ENCODE measurements at regions not wholly inside any gene's neighbourhood (a gene's known extent, or its start where the extent isn't known, plus 50 kb on each side); places are given as distances from the start of the nearest gene placed in this dataset.

DNA sequence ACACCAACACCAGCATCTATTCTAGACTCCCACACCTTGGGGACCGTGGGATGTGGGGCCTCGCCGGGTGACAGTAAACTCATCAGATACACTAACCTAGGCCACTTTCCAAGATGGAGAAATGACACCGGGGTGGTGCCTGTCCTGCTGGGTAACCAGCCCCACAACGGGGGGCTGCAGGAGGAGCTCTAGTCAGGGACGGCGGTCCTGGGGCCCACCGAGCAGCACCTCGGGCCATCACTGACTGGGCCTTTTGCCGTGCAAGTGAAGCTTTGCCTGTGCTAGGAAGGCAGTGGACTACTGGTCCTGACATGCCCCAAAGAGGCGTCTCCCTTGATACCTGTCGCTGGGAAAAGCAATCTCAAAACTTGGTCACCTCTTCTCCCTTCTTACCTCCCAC, 260.3 kb upstream of the IRX1 start:
- Histone ChIP-seq H3K79me2 (ENCODE audit: insufficient read depth, low read length) (no peaks in the 10 kb centered on the region), H3K9ac (ENCODE audit: low read depth, low read length) (no peak overlapping the region), H3K4me3 (ENCODE audit: low read depth in 1 of 2, low read length in 2 of 2) (no peak overlapping the region), H3K4me1 (ENCODE audit: insufficient read depth, low read length) (no peaks in the 10 kb centered on the region), H3K9me3 (ENCODE audit: insufficient read depth, low read length, severe bottlenecking) (no peaks in the 10 kb centered on the region), H3K27me3 (ENCODE audit: insufficient read depth, low read length, poor library complexity) (no peaks in the 10 kb centered on the region), H4K20me1 (ENCODE audit: insufficient read depth, low read length) (no peaks in the 10 kb centered on the region), H3K36me3 (ENCODE audit: insufficient read depth, low read length) (no peaks in the 10 kb centered on the region), H2AFZ (ENCODE audit: low read depth, low read length) (no peak overlapping the region), H3K4me2 (ENCODE audit: insufficient read depth, low read length) (no peak overlapping the region), H3K27ac (ENCODE audit: low read length) (no peak overlapping the region)
- ATAC-seq (ENCODE audit: insufficient read depth, low read depth) (no peak), DNase-seq (no peak)
- no peak for TF ChIP-seq EZH2 (IDR thresholded peaks at IDR 0.05; ENCODE audit: borderline replicate concordance, low read depth, low read length, severe bottlenecking)
- TF ChIP-seq, protein P1, sequence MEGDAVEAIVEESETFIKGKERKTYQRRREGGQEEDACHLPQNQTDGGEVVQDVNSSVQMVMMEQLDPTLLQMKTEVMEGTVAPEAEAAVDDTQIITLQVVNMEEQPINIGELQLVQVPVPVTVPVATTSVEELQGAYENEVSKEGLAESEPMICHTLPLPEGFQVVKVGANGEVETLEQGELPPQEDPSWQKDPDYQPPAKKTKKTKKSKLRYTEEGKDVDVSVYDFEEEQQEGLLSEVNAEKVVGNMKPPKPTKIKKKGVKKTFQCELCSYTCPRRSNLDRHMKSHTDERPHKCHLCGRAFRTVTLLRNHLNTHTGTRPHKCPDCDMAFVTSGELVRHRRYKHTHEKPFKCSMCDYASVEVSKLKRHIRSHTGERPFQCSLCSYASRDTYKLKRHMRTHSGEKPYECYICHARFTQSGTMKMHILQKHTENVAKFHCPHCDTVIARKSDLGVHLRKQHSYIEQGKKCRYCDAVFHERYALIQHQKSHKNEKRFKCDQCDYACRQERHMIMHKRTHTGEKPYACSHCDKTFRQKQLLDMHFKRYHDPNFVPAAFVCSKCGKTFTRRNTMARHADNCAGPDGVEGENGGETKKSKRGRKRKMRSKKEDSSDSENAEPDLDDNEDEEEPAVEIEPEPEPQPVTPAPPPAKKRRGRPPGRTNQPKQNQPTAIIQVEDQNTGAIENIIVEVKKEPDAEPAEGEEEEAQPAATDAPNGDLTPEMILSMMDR (IDR thresholded peaks at IDR 0.05; ENCODE audit: borderline replicate concordance, extremely low read depth, low read length, poor library complexity, severe bottlenecking) = no peak

DNA sequence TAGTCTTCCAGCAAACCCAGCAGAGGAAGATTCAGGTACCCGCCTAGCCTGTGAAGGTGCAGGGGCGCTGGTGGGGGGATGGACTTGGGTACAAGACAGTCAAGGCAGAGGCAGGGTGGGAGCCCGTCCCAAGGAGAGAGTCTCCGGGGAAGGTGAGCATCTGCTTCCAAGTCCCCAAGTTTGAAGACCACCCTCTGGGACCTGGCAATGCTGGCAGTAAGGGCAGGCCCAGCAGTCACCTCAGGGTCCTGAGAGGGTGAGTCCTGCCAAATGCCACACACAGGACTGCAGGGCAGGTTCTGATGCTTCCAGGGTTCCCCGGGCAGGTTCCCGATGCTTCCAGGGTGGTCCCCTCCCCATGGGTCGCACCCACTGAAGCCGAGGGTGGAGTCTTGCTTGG, 261.8 kb upstream of the IRX1 start:
- no peaks in the 10 kb centered on the region for H3K36me3 ChIP-seq (ENCODE audit: insufficient read depth, low read length)
- H3K4me2 ChIP-seq (ENCODE audit: insufficient read depth, low read length) = no peak overlapping the region
- H4K20me1 ChIP-seq (ENCODE audit: insufficient read depth, low read length) = no peaks in the 10 kb centered on the region
- ATAC-seq (ENCODE audit: insufficient read depth, low read depth) = no peak
- no peak overlapping the region for H3K27ac ChIP-seq (ENCODE audit: low read length)
- TF ChIP-seq EZH2 (IDR thresholded peaks at IDR 0.05; ENCODE audit: borderline replicate concordance, low read depth, low read length, severe bottlenecking) = no peak
- TF ChIP-seq, protein P1 (IDR thresholded peaks at IDR 0.05; ENCODE audit: borderline replicate concordance, extremely low read depth, low read length, poor library complexity, severe bottlenecking) = no peak
- H3K27me3 ChIP-seq (ENCODE audit: insufficient read depth, low read length, poor library complexity) = no peaks in the 10 kb centered on the region
- H3K79me2 ChIP-seq (ENCODE audit: insufficient read depth, low read length) = no peaks in the 10 kb centered on the region
- H3K9me3 ChIP-seq (ENCODE audit: insufficient read depth, low read length, severe bottlenecking) = no peaks in the 10 kb centered on the region
- no peak overlapping the region for H3K9ac ChIP-seq (ENCODE audit: low read depth, low read length)
- H2AFZ ChIP-seq (ENCODE audit: low read depth, low read length) = no peak overlapping the region
- no peaks in the 10 kb centered on the region for H3K4me1 ChIP-seq (ENCODE audit: insufficient read depth, low read length)
- DNase-seq = no peak
- no peak overlapping the region for H3K4me3 ChIP-seq (ENCODE audit: low read depth in 1 of 2, low read length in 2 of 2)

DNA sequence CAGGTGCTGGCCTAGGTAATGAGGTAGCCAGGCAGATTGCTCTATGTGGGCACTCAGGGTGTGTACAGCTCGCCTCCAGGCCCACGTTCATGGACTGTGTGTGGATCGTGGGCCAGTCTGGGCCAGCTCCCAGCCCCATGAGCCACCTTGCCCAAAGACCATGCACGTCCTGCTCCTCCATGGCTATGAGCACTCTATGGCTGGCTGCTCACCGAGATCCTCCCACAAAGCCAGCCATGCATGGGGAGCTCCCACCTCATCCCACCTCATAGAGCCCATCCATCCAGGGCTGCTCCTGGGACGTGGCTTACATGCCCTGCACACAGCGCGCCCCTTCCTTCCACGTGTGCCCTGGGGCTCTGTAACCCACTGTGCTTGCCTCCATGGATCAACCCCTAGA, 262.5 kb upstream of the IRX1 start:
- TF ChIP-seq, protein P1 (IDR thresholded peaks at IDR 0.05; ENCODE audit: borderline replicate concordance, extremely low read depth, low read length, poor library complexity, severe bottlenecking) = no peak
- no peak for TF ChIP-seq EZH2 (IDR thresholded peaks at IDR 0.05; ENCODE audit: borderline replicate concordance, low read depth, low read length, severe bottlenecking)
- Histone ChIP-seq H3K36me3 (ENCODE audit: insufficient read depth, low read length) (no peaks in the 10 kb centered on the region), H3K4me2 (ENCODE audit: insufficient read depth, low read length) (no peak overlapping the region), H4K20me1 (ENCODE audit: insufficient read depth, low read length) (no peaks in the 10 kb centered on the region), H3K27me3 (ENCODE audit: insufficient read depth, low read length, poor library complexity) (no peaks in the 10 kb centered on the region), H2AFZ (ENCODE audit: low read depth, low read length) (no peak overlapping the region), H3K4me1 (ENCODE audit: insufficient read depth, low read length) (peaks cover 5% of the 10 kb centered on the region; the same call in 1 of the 2 replicates), H3K27ac (ENCODE audit: low read length) (no peak overlapping the region), H3K4me3 (ENCODE audit: low read depth in 1 of 2, low read length in 2 of 2) (no peak overlapping the region), H3K79me2 (ENCODE audit: insufficient read depth, low read length) (no peaks in the 10 kb centered on the region), H3K9me3 (ENCODE audit: insufficient read depth, low read length, severe bottlenecking) (no peaks in the 10 kb centered on the region), H3K9ac (ENCODE audit: low read depth, low read length) (no peak overlapping the region)
- DNase-seq (no peak), ATAC-seq (ENCODE audit: insufficient read depth, low read depth) (no peak)

DNA sequence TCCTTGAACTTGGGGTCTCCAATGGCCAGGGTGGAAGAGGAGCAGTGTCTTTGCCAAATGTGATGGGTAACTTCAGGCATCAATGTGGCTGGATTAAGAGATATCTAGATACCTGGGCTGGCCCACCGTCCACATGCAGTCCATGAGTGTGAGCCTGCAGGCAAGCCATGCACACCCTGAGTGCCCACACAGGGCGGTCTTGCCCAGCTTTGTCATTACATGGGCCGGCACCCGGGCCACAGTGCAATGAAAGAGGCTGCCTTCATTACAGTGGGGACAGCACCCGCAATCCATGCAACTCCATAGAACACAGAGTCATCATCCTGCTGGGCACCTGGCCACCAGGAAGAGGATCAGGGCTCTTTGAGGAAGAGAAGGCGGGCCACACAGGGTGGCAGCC, 263.8 kb upstream of the IRX1 start:
- Histone ChIP-seq H3K4me1 (ENCODE audit: insufficient read depth, low read length) (peaks cover 10% of the 10 kb centered on the region; the same call in 1 of the 2 replicates), H3K9me3 (ENCODE audit: insufficient read depth, low read length, severe bottlenecking) (no peaks in the 10 kb centered on the region), H3K27ac (ENCODE audit: low read length) (no peak overlapping the region), H3K36me3 (ENCODE audit: insufficient read depth, low read length) (no peaks in the 10 kb centered on the region), H3K9ac (ENCODE audit: low read depth, low read length) (no peak overlapping the region), H2AFZ (ENCODE audit: low read depth, low read length) (no peak overlapping the region), H3K4me2 (ENCODE audit: insufficient read depth, low read length) (no peak overlapping the region), H4K20me1 (ENCODE audit: insufficient read depth, low read length) (no peaks in the 10 kb centered on the region), H3K79me2 (ENCODE audit: insufficient read depth, low read length) (no peaks in the 10 kb centered on the region), H3K27me3 (ENCODE audit: insufficient read depth, low read length, poor library complexity) (no peaks in the 10 kb centered on the region), H3K4me3 (ENCODE audit: low read depth in 1 of 2, low read length in 2 of 2) (no peak overlapping the region)
- DNase-seq = no peak
- TF ChIP-seq, protein P1 (IDR thresholded peaks at IDR 0.05; ENCODE audit: borderline replicate concordance, extremely low read depth, low read length, poor library complexity, severe bottlenecking) = no peak
- no peak for TF ChIP-seq EZH2 (IDR thresholded peaks at IDR 0.05; ENCODE audit: borderline replicate concordance, low read depth, low read length, severe bottlenecking)
- no peak for ATAC-seq (ENCODE audit: insufficient read depth, low read depth)

Measured in DND-41 (cell line).